Upper lobe of left lung (tissue), 6 donors: ENCODE measurements at regions not wholly inside any gene's neighbourhood (a gene's known extent, or its start where the extent isn't known, plus 50 kb on each side); places are given as distances from the start of the nearest gene placed in this dataset.

Experiments used
- ATAC-seq, 2 donors: fragments of 200-7000 bp; cut with Tn5 transposase; one replicate each; pipeline ENCODE4 v1.9.1; 2022; ENCODE audit warnings: mild to moderate bottlenecking in 2 of 2, moderate library complexity in 2 of 2; ENCODE audit not compliant: low FRiP score in 2 of 2
- DNase-seq, 2 donors: peaks; one replicate each; pipeline ENCODE4 v3.0.0-alpha.2; 2019 to 2020
- H3K27ac ChIP-seq, 4 donors: fragments of 200-600 bp; sonication (generic); one replicate each; pipeline ENCODE4 v1.5.1; 2016 to 2019
- H3K27me3 ChIP-seq, 4 donors: fragments of 200-600 bp; sonication (generic); one replicate each; pipeline ENCODE4 v1.5.1; 2017 to 2019
- H3K36me3 ChIP-seq, 4 donors: fragments of 200-600 bp; sonication (generic); one replicate each; pipeline ENCODE4 v1.5.1; 2016 to 2019
- H3K4me1 ChIP-seq, 4 donors: fragments of 200-600 bp; sonication (generic); one replicate each; pipeline ENCODE4 v1.5.1; 2018 to 2019
- H3K4me3 ChIP-seq, 4 donors: fragments of 200-600 bp; sonication (generic); one replicate each; pipeline ENCODE4 v1.5.1; 2017 to 2019; ENCODE audit warnings: mild to moderate bottlenecking in 2 of 4, moderate library complexity in 1 of 4
- H3K9me3 ChIP-seq, 4 donors: fragments of 200-600 bp; sonication (generic); one replicate each; pipeline ENCODE4 v1.5.1; 2018 to 2019
- CTCF ChIP-seq, 6 experiments: fragments of 450-650 bp in 4 of 6; fragments of 200-600 bp in 2 of 6; sonication (generic) in 2 of 6; IDR thresholded peaks; one replicate each; pipeline ENCODE4 v1.5.1; 2016 to 2019; ENCODE audit warnings: antibody characterized with exemption in 6 of 6
- EP300 ChIP-seq, 4 donors: sonication (generic); formaldehyde crosslinking; IDR thresholded peaks; one replicate each; pipeline ENCODE4 v1.5.1; 2017; ENCODE audit warnings: antibody characterized with exemption in 4 of 4, control low read depth in 2 of 4
- POLR2A ChIP-seq, 4 donors: fragments of 450-650 bp; IDR thresholded peaks; one replicate each; pipeline ENCODE4 v1.5.1; 2016 to 2017; ENCODE audit warnings: antibody characterized with exemption in 4 of 4, mild to moderate bottlenecking in 2 of 4
- POLR2AphosphoS5 ChIP-seq, 2 donors: sonication (generic); formaldehyde crosslinking; IDR thresholded peaks; one replicate each; pipeline ENCODE4 v1.5.1; 2017; ENCODE audit warnings: antibody characterized with exemption in 2 of 2
- WGBS, 2 donors: methylation state at CpG; one replicate each; pipeline ENCODE4 v1.1.5; 2017 to 2018; 5-methylcytosine and 5-hydroxymethylcytosine counted together
- donor health status: DM: no; HTN: no; CAD: no; lungs with moderate emphysema.
- donor health status: DM: no; HTN: yes; CAD: no; lungs with severe emphysema.

- DNase-seq (no peak), ATAC-seq (peak in 1 of 2 donors; percentile 29)
- Histone ChIP-seq H3K27ac (no peak overlapping the region), H3K36me3 (no peaks in the 10 kb centered on the region), H3K27me3 (no peaks in the 10 kb centered on the region), H3K4me1 (no peaks in the 10 kb centered on the region), H3K9me3 (no peaks in the 10 kb centered on the region), H3K4me3 (no peak overlapping the region)
- TF ChIP-seq POLR2AphosphoS5 (IDR thresholded peaks at IDR 0.05), result no peak
- TF ChIP-seq POLR2A (IDR thresholded peaks at IDR 0.05), result no peak
- TF ChIP-seq CTCF (IDR thresholded peaks at IDR 0.05), result no peak
- no peak for TF ChIP-seq EP300 (IDR thresholded peaks at IDR 0.05)
- WGBS, 2 donors, result 64 to 68% methylated on average over 4 of the region's 4 CpGs
Measured at GRCh38 chr20:39862470-39862891, 826.6 kb downstream of the MAFB start.

- 75 to 100% methylated on average over 1 of the region's 1 CpG for WGBS, 2 donors
- Histone ChIP-seq H3K36me3 (no peaks in the 10 kb centered on the region), H3K4me3 (no peak overlapping the region), H3K9me3 (no peaks in the 10 kb centered on the region), H3K4me1 (no peaks in the 10 kb centered on the region), H3K27ac (no peak overlapping the region), H3K27me3 (no peaks in the 10 kb centered on the region)
- DNase-seq (no peak), ATAC-seq (no peak)
- TF ChIP-seq EP300 (IDR thresholded peaks at IDR 0.05), result no peak
- no peak for TF ChIP-seq CTCF (IDR thresholded peaks at IDR 0.05)
- no peak for TF ChIP-seq POLR2A (IDR thresholded peaks at IDR 0.05)
- no peak for TF ChIP-seq POLR2AphosphoS5 (IDR thresholded peaks at IDR 0.05)
Measured at GRCh38 chr20:39861381-39861780, 827.7 kb downstream of the MAFB start.

- DNase-seq (no peak), ATAC-seq (no peak)
- H3K27me3 ChIP-seq, result no peaks in the 10 kb centered on the region
- no peak overlapping the region for H3K27ac ChIP-seq
- no peak overlapping the region for H3K4me3 ChIP-seq
- 64 to 75% methylated on average over 1 of the region's 1 CpG for WGBS, 2 donors
- no peaks in the 10 kb centered on the region for H3K4me1 ChIP-seq
- H3K36me3 ChIP-seq, result no peaks in the 10 kb centered on the region
- no peak for TF ChIP-seq CTCF (IDR thresholded peaks at IDR 0.05)
- TF ChIP-seq POLR2AphosphoS5 (IDR thresholded peaks at IDR 0.05), result no peak
- no peak for TF ChIP-seq EP300 (IDR thresholded peaks at IDR 0.05)
- no peaks in the 10 kb centered on the region for H3K9me3 ChIP-seq
Measured at GRCh38 chr20:39857835-39858234, 831.2 kb downstream of the MAFB start.

- H3K4me1 ChIP-seq, result no peaks in the 10 kb centered on the region
- H3K9me3 ChIP-seq, result no peaks in the 10 kb centered on the region
- no peaks in the 10 kb centered on the region for H3K27me3 ChIP-seq
- TF ChIP-seq EP300 (IDR thresholded peaks at IDR 0.05), result no peak
- no peak for TF ChIP-seq POLR2A (IDR thresholded peaks at IDR 0.05)
- TF ChIP-seq CTCF (IDR thresholded peaks at IDR 0.05), result no peak
- no peak for TF ChIP-seq POLR2AphosphoS5 (IDR thresholded peaks at IDR 0.05)
- DNase-seq, result no peak
- H3K4me3 ChIP-seq, result no peak overlapping the region
- no peak for ATAC-seq
- no peaks in the 10 kb centered on the region for H3K36me3 ChIP-seq
- H3K27ac ChIP-seq, result no peak overlapping the region
- WGBS, 2 donors, result 61 to 71% methylated on average over 1 of the region's 1 CpG
Measured at GRCh38 chr20:39857187-39857586, 831.8 kb downstream of the MAFB start.

- Histone ChIP-seq H3K27me3 (no peaks in the 10 kb centered on the region), H3K36me3 (no peaks in the 10 kb centered on the region), H3K4me3 (no peak overlapping the region), H3K27ac (no peak overlapping the region), H3K4me1 (peaks cover 3 to 5% (median 4%) of the 10 kb centered on the region in 4 donors), H3K9me3 (no peaks in the 10 kb centered on the region)
- DNase-seq, result no peak
- TF ChIP-seq POLR2AphosphoS5 (IDR thresholded peaks at IDR 0.05) (no peak), EP300 (IDR thresholded peaks at IDR 0.05) (no peak), CTCF (IDR thresholded peaks at IDR 0.05) (no peak), POLR2A (IDR thresholded peaks at IDR 0.05) (no peak)
- WGBS, 2 donors, result 93 to 95% methylated on average over 3 of the region's 3 CpGs
- ATAC-seq, result no peak
Measured at GRCh38 chr20:39855799-39856198, 833.2 kb downstream of the MAFB start.
